ENCODE measurements at regions not wholly inside any gene's neighbourhood (a gene's known extent, or its start where the extent isn't known, plus 50 kb on each side); places are given as distances from the start of the nearest gene placed in this dataset.

GRCh38 chr2:14182227-14182946, 450.1 kb upstream of the LRATD1 start:
- FAIRE-seq (no peak), ATAC-seq (no peak; the same call in 2 of the 3 replicates), DNase-seq (ENCODE audit: low spot score) (no peak)
- no TSS peak for BruUV-seq (replicated peaks)
- Histone ChIP-seq H3K36me3 (replicated peaks in 1 of 2; ENCODE audit: control insufficient read depth in 1 of 2, insufficient read depth in 2 of 2, low read length in 2 of 2) (no peaks in the 10 kb centered on the region), H3K9ac (ENCODE audit: insufficient read depth, low read depth, low read length) (no peak overlapping the region), H3K79me2 (ENCODE audit: insufficient read depth, low read length) (no peaks in the 10 kb centered on the region), H2AFZ (ENCODE audit: low read length) (no peak overlapping the region), H3K4me3 (replicated peaks in 1 of 3; ENCODE audit: insufficient read depth in 1 of 3, low read depth in 2 of 3, low read length in 3 of 3) (no peak overlapping the region), H3K27me3 (ENCODE audit: control insufficient read depth in 1 of 2, insufficient read depth in 2 of 2, low read length in 2 of 2) (no peaks in the 10 kb centered on the region), H4K20me1 (ENCODE audit: insufficient read depth, low read length) (no peaks in the 10 kb centered on the region), H3K27ac (ENCODE audit: extremely low read length, insufficient read depth, low read length) (no peak overlapping the region), H3K4me2 (ENCODE audit: low read depth, low read length) (no peak overlapping the region), H3K9me3 (ENCODE audit: low read length) (peaks cover 30% of the 10 kb centered on the region; the same call in 1 of the 2 replicates), H3K4me1 (ENCODE audit: insufficient read depth, low read length) (no peaks in the 10 kb centered on the region)
- 39% methylated on average over 10 of the region's 16 CpGs for WGBS (ENCODE audit: low lambda C conversion rate)
- intact Hi-C loops (cut with micrococcal nuclease; ENCODE audit: unreplicated experiment) (no loop called here), in situ Hi-C loops (cut with HindIII; ENCODE audit: extremely low pct_ligation_motif_present, low pct_unique_long_range_greater_than_20kb) (no loop called here)
- POLR2A ChIA-PET = no interaction called here
- CTCF ChIA-PET (ENCODE audit: low intra/inter-chr PET ratio, low total read pairs) = no interaction called here
- TF ChIP-seq ZNF3 (CRISPR knock-in tag; IDR thresholded peaks at IDR 0.05) (no peak), TEAD2 (CRISPR knock-in tag; IDR thresholded peaks at IDR 0.05) (no peak)

DNA sequence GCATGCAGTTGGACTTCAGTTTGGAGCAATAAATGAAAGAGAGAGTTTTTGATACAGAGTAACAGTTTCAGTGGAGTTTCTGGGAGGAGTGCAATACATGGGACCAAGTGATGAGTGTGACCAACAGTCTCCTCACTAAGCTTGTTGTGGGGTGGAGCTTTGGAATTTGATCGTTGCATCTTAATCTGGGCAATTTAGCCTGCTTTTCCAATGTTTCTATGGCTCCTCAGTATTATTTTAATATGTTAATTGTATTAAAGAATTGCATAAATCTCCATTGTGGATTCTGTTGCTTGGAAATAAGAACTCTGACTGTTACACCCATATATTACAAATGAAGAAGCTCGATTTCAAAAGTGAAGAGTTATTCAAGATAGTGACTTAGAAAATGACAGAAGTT, 446.6 kb upstream of the LRATD1 start:
- FAIRE-seq (no peak), DNase-seq (ENCODE audit: low spot score) (no peak), ATAC-seq (no peak)
- intact Hi-C loops (cut with micrococcal nuclease; ENCODE audit: unreplicated experiment) = no loop called here
- Histone ChIP-seq H3K9ac (ENCODE audit: insufficient read depth, low read depth, low read length) (no peak overlapping the region), H3K36me3 (replicated peaks in 1 of 2; ENCODE audit: control insufficient read depth in 1 of 2, insufficient read depth in 2 of 2, low read length in 2 of 2) (no peaks in the 10 kb centered on the region), H4K20me1 (ENCODE audit: insufficient read depth, low read length) (no peaks in the 10 kb centered on the region), H3K9me3 (ENCODE audit: low read length) (peaks cover 27% of the 10 kb centered on the region; the same call in 1 of the 2 replicates), H3K27me3 (ENCODE audit: control insufficient read depth in 1 of 2, insufficient read depth in 2 of 2, low read length in 2 of 2) (no peaks in the 10 kb centered on the region), H3K79me2 (ENCODE audit: insufficient read depth, low read length) (no peaks in the 10 kb centered on the region), H3K4me3 (replicated peaks in 1 of 3; ENCODE audit: insufficient read depth in 1 of 3, low read depth in 2 of 3, low read length in 3 of 3) (no peak overlapping the region), H3K4me1 (ENCODE audit: insufficient read depth, low read length) (no peaks in the 10 kb centered on the region), H3K4me2 (ENCODE audit: low read depth, low read length) (no peak overlapping the region), H3K27ac (ENCODE audit: extremely low read length, insufficient read depth, low read length) (no peak overlapping the region), H2AFZ (ENCODE audit: low read length) (no peak overlapping the region)
- POLR2A ChIA-PET = no interaction called here
- TF ChIP-seq ETV6 (CRISPR knock-in tag; conservative IDR thresholded peaks at IDR 0.05) (no peak), HNRNPK (IDR thresholded peaks at IDR 0.05; ENCODE audit: low read depth, low read length, poor library complexity, severe bottlenecking) (no peak), NCOA1 (CRISPR knock-in tag; IDR thresholded peaks at IDR 0.05) (no peak), ZSCAN21 (CRISPR knock-in tag; IDR thresholded peaks at IDR 0.05; ENCODE audit: borderline replicate concordance) (no peak), ZNF296 (CRISPR knock-in tag; conservative IDR thresholded peaks at IDR 0.05) (no peak), RBFOX2 (IDR thresholded peaks at IDR 0.05; ENCODE audit: low read depth, low read length) (no peak), HES4 (CRISPR knock-in tag; IDR thresholded peaks at IDR 0.05; ENCODE audit: borderline replicate concordance) (no peak), ZNF256 (CRISPR knock-in tag; conservative IDR thresholded peaks at IDR 0.05) (no peak), HOXA3 (CRISPR knock-in tag; IDR thresholded peaks at IDR 0.05) (no peak)
- 0% methylated on average over 2 of the region's 2 CpGs for WGBS (ENCODE audit: low lambda C conversion rate)
- in situ Hi-C loops (cut with HindIII; ENCODE audit: extremely low pct_ligation_motif_present, low pct_unique_long_range_greater_than_20kb) = no loop called here
- CTCF ChIA-PET (ENCODE audit: low intra/inter-chr PET ratio, low total read pairs) = no interaction called here
- no TSS peak for BruUV-seq (replicated peaks)

Data from HepG2 (cell line).